Erythroblast (primary cell): ENCODE measurements at regions not wholly inside any gene's neighbourhood (a gene's known extent, or its start where the extent isn't known, plus 50 kb on each side); places are given as distances from the start of the nearest gene placed in this dataset.

Experiments
- GATA1 ChIP-seq: IDR thresholded peaks from 2 replicates; pipeline ENCODE4 v1.6.1; 2011; ENCODE audit warnings: low read depth, mild to moderate bottlenecking, control low read depth, low read length, moderate library complexity
- POLR2A ChIP-seq: IDR thresholded peaks from 2 replicates; pipeline ENCODE4 v1.6.1; 2011; ENCODE audit warnings: mild to moderate bottlenecking, low read length

- TF ChIP-seq POLR2A (no peak), GATA1 (no peak)
These were observed 72.0 kb upstream of the MRPS9 start for GRCh38 chr2:104965900-104966299.
